ENCODE measurements at regions not wholly inside any gene's neighbourhood (a gene's known extent, or its start where the extent isn't known, plus 50 kb on each side); places are given as distances from the start of the nearest gene placed in this dataset.

DNA sequence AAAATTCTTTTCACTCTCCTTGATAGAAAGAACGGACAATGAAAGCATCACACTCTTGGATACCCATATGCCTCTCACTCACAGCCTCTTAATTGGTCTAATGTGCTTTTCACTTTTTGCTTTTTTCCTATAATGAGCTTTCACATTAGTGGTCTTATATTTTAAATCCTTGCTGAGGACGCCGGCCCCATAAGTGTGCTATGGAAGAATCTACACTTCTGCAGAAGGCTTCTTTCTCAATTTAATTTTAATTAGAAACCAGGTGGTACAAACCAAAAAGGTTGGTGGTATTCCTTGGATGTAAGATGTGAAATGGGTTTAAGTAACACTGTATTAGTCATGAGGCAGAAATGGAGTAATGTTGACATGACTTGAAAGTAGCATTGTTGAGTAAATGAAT lies 190.6 kb upstream of the NFIA start:
- H3K4me1 ChIP-seq (ENCODE audit: control insufficient read depth in 1 of 2, insufficient read depth in 1 of 2, low read depth in 1 of 2, low read length in 1 of 2) = no peaks in the 10 kb centered on the region
- TF ChIP-seq, protein P1, sequence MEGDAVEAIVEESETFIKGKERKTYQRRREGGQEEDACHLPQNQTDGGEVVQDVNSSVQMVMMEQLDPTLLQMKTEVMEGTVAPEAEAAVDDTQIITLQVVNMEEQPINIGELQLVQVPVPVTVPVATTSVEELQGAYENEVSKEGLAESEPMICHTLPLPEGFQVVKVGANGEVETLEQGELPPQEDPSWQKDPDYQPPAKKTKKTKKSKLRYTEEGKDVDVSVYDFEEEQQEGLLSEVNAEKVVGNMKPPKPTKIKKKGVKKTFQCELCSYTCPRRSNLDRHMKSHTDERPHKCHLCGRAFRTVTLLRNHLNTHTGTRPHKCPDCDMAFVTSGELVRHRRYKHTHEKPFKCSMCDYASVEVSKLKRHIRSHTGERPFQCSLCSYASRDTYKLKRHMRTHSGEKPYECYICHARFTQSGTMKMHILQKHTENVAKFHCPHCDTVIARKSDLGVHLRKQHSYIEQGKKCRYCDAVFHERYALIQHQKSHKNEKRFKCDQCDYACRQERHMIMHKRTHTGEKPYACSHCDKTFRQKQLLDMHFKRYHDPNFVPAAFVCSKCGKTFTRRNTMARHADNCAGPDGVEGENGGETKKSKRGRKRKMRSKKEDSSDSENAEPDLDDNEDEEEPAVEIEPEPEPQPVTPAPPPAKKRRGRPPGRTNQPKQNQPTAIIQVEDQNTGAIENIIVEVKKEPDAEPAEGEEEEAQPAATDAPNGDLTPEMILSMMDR (IDR thresholded peaks at IDR 0.05) = no peak

DNA sequence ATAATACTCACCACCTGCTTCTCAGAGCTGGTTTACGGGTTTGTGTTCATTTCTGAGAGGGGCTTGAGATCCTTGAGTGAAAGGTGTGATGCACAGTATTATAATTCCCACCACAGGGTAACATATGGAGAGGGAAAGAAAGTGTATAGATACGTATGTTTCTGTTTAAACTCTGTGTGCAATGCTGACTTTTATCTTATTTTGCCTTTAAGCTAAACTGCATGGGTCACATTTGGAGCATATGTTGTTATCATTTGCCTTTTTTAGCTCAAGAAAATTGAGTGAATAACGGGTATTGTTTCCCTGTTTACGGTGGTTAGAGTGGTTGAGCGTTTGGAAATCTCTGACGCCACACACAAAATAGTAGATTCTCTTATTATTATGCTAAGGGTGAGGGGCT lies 191.1 kb upstream of the NFIA start:
- Histone ChIP-seq H3K4me3 (ENCODE audit: low read depth in 1 of 2, low read length in 1 of 2) (no peak overlapping the region), H3K27ac (no peak overlapping the region), H3K9me3 (no peaks in the 10 kb centered on the region), H3K27me3 (peaks cover 6% of the 10 kb centered on the region), H3K4me1 (ENCODE audit: control insufficient read depth in 1 of 2, insufficient read depth in 1 of 2, low read depth in 1 of 2, low read length in 1 of 2) (no peaks in the 10 kb centered on the region), H3K36me3 (no peaks in the 10 kb centered on the region)
- TF ChIP-seq, protein P1 (IDR thresholded peaks at IDR 0.05) = no peak

More for the DNA sequence above, 190.6 kb upstream of the NFIA start:
- no peak overlapping the region for H3K4me3 ChIP-seq (ENCODE audit: low read depth in 1 of 2, low read length in 1 of 2)
- H3K36me3 ChIP-seq = no peaks in the 10 kb centered on the region
- H3K9me3 ChIP-seq = no peaks in the 10 kb centered on the region
- H3K27me3 ChIP-seq = peaks cover 4% of the 10 kb centered on the region
- no peak overlapping the region for H3K27ac ChIP-seq

DNA sequence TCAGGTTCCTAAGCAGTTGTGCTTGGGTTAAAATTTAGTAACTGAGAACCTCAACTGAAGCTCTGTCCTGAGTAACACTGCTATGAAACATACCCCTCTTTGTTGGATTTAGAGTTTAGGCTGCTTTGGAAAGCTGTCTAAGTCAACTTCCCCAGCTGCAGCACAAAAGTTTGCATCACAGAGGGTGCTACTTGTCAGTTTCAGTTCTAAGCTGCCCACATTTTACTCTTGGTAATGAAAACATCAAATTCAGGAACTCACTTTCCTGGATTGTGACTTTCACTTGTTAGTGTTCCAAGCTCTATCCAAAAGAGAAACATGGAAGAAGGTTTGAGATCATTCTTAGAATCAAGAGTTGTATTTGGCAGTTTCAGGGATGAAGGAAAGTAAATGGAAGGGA lies 191.7 kb upstream of the NFIA start:
- Histone ChIP-seq H3K27me3 (peaks cover 6% of the 10 kb centered on the region), H3K36me3 (no peaks in the 10 kb centered on the region), H3K9me3 (no peaks in the 10 kb centered on the region), H3K4me3 (ENCODE audit: low read depth in 1 of 2, low read length in 1 of 2) (no peak overlapping the region), H3K27ac (no peak overlapping the region), H3K4me1 (ENCODE audit: control insufficient read depth in 1 of 2, insufficient read depth in 1 of 2, low read depth in 1 of 2, low read length in 1 of 2) (no peaks in the 10 kb centered on the region)
- TF ChIP-seq, protein P1 (IDR thresholded peaks at IDR 0.05) = no peak

DNA sequence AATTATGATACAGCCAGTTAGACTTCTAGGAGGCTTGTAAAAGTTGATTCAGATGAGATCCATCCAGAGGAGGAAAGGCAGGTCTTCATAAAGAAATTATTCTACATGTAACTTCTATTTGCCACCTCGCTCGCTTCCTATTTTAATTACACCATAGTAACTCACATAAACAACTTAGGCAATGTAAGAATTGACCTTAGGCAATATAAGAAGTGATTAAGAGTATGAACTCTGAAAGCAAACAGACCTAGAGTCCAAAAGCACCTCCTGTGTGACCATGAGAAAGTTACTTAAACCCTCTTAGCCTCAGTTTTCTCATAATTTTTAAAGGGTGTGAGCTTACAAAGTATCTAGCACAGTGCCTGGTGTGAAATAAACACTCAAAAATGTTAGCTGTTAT lies 192.7 kb upstream of the NFIA start:
- Histone ChIP-seq H3K36me3 (no peaks in the 10 kb centered on the region), H3K4me1 (ENCODE audit: control insufficient read depth in 1 of 2, insufficient read depth in 1 of 2, low read depth in 1 of 2, low read length in 1 of 2) (no peaks in the 10 kb centered on the region), H3K27ac (no peak overlapping the region), H3K27me3 (peaks cover 6% of the 10 kb centered on the region), H3K4me3 (ENCODE audit: low read depth in 1 of 2, low read length in 1 of 2) (no peak overlapping the region), H3K9me3 (no peaks in the 10 kb centered on the region)
- TF ChIP-seq, protein P1 (IDR thresholded peaks at IDR 0.05) = no peak

GRCh38 chr1:60888126-60888525 lies 194.2 kb upstream of the NFIA start:
- TF ChIP-seq, protein P1 (IDR thresholded peaks at IDR 0.05) = no peak
- H3K9me3 ChIP-seq = no peaks in the 10 kb centered on the region
- no peak overlapping the region for H3K4me3 ChIP-seq (ENCODE audit: low read depth in 1 of 2, low read length in 1 of 2)

GRCh38 chr1:60886793-60887331 lies 195.5 kb upstream of the NFIA start:
- Histone ChIP-seq H3K4me3 (ENCODE audit: low read depth in 1 of 2, low read length in 1 of 2) (no peak overlapping the region), H3K4me1 (ENCODE audit: control insufficient read depth in 1 of 2, insufficient read depth in 1 of 2, low read depth in 1 of 2, low read length in 1 of 2) (no peaks in the 10 kb centered on the region), H3K36me3 (no peaks in the 10 kb centered on the region), H3K27ac (no peak overlapping the region), H3K27me3 (peaks cover 6% of the 10 kb centered on the region), H3K9me3 (no peaks in the 10 kb centered on the region)
- TF ChIP-seq, protein P1 (IDR thresholded peaks at IDR 0.05) = no peak

More at GRCh38 chr1:60888126-60888525, 194.2 kb upstream of the NFIA start:
- no peaks in the 10 kb centered on the region for H3K36me3 ChIP-seq
- H3K27me3 ChIP-seq = peaks cover 6% of the 10 kb centered on the region
- H3K27ac ChIP-seq = no peak overlapping the region
- H3K4me1 ChIP-seq (ENCODE audit: control insufficient read depth in 1 of 2, insufficient read depth in 1 of 2, low read depth in 1 of 2, low read length in 1 of 2) = no peaks in the 10 kb centered on the region
